ENCODE measurements at regions not wholly inside any gene's neighbourhood (a gene's known extent, or its start where the extent isn't known, plus 50 kb on each side); places are given as distances from the start of the nearest gene placed in this dataset.

DNA sequence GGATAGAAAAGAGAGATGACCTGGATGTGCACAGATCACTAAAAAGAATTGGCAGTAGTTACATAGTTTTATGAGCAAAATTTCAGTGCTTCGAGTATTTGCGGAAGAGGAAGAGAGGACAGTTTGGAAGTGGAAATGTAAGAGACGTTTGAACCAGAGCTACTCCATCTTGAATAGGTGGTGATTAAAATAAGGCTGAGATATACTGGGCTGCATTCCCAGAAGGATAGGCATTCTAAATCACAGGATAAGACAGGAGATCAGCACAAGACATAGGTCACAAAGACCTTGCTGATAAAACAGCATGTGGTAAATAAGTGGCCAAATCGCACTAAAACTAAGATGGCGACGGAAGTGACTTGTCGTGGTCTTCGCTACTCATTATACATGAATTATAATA is 453.3 kb downstream of the COL11A1 start:
- intact Hi-C loops (cut with DNase I; ENCODE audit: low total_unique reads), result no loop called here
- TF ChIP-seq, protein P1, sequence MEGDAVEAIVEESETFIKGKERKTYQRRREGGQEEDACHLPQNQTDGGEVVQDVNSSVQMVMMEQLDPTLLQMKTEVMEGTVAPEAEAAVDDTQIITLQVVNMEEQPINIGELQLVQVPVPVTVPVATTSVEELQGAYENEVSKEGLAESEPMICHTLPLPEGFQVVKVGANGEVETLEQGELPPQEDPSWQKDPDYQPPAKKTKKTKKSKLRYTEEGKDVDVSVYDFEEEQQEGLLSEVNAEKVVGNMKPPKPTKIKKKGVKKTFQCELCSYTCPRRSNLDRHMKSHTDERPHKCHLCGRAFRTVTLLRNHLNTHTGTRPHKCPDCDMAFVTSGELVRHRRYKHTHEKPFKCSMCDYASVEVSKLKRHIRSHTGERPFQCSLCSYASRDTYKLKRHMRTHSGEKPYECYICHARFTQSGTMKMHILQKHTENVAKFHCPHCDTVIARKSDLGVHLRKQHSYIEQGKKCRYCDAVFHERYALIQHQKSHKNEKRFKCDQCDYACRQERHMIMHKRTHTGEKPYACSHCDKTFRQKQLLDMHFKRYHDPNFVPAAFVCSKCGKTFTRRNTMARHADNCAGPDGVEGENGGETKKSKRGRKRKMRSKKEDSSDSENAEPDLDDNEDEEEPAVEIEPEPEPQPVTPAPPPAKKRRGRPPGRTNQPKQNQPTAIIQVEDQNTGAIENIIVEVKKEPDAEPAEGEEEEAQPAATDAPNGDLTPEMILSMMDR (IDR thresholded peaks at IDR 0.05), result no peak
- TF ChIP-seq POLR2A (IDR thresholded peaks at IDR 0.05), result no peak
- 93% methylated on average over 8 of the region's 8 CpGs for WGBS, 2 donors
- no peak for DNase-seq (ENCODE audit: low spot score in 2 of 2)
- no peak overlapping the region for H3K4me3 ChIP-seq (ENCODE audit: low read depth, poor library complexity, severe bottlenecking)

- 50 to 60% methylated on average over 1 of the region's 1 CpG for WGBS, 2 donors
- intact Hi-C loops (cut with DNase I; ENCODE audit: low total_unique reads), result no loop called here
- no peak overlapping the region for H3K4me3 ChIP-seq (ENCODE audit: low read depth, poor library complexity, severe bottlenecking)
- TF ChIP-seq, protein P1 (IDR thresholded peaks at IDR 0.05), result no peak
- no peak for TF ChIP-seq POLR2A (IDR thresholded peaks at IDR 0.05)
- no peak for DNase-seq (ENCODE audit: low spot score in 2 of 2)
Observed at GRCh38 chr1:102640872-102641271, 467.4 kb downstream of the COL11A1 start.

DNA sequence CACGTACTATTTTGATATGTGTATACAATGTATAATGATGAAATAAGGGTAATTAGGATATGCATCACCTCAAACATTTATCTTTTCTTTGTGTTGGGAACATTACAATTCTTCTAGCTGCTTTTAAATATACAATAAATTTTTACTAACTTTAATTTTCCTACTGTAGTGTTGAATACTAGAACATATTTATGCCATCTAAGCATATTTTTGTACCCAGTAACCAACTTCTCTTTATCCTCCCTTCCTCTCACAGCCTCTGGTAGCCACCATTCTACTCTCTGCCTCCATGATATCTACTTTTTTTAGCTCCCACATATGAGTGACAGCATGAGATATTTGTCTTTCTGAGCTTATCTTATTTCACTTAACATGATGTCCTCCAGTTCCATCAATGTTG is 468.0 kb downstream of the COL11A1 start:
- no peak for DNase-seq (ENCODE audit: low spot score in 2 of 2)
- H3K4me3 ChIP-seq (ENCODE audit: low read depth, poor library complexity, severe bottlenecking), result no peak overlapping the region
- intact Hi-C loops (cut with DNase I; ENCODE audit: low total_unique reads), result no loop called here
- TF ChIP-seq POLR2A (IDR thresholded peaks at IDR 0.05), result no peak
- TF ChIP-seq, protein P1 (IDR thresholded peaks at IDR 0.05), result no peak
- WGBS, 2 donors, result 89 to 93% methylated on average over 1 of the region's 1 CpG

DNA sequence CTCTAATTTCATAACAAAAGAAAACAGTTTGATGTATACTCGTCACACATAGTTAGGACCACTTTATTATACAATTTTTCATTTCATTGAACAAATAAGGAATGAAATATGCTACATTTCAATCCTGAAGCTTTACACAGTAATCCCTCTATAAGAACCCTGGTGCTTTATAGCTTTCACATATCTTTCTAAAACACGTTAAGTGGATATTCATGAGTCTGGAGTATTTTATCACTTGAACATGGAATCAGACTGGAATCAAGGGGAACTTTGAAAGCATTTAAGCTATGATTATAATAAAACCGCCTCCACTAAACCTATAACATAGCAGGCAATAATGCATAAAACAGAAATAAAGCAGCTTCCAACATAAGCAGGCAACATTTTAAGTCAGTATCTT is 476.6 kb downstream of the COL11A1 start:
- WGBS, 2 donors, result 63 to 73% methylated on average over 3 of the region's 3 CpGs

GRCh38 chr1:102630041-102630440 is 478.3 kb downstream of the COL11A1 start:
- intact Hi-C loops (cut with DNase I; ENCODE audit: low total_unique reads), result no loop called here
- 72 to 83% methylated on average over 1 of the region's 1 CpG for WGBS, 2 donors

More for the DNA sequence above, 476.6 kb downstream of the COL11A1 start:
- TF ChIP-seq POLR2A (IDR thresholded peaks at IDR 0.05), result no peak
- TF ChIP-seq, protein P1 (IDR thresholded peaks at IDR 0.05), result no peak
- DNase-seq (ENCODE audit: low spot score in 2 of 2), result no peak
- intact Hi-C loops (cut with DNase I; ENCODE audit: low total_unique reads), result no loop called here
- H3K4me3 ChIP-seq (ENCODE audit: low read depth, poor library complexity, severe bottlenecking), result no peak overlapping the region

More at GRCh38 chr1:102630041-102630440, 478.3 kb downstream of the COL11A1 start:
- TF ChIP-seq POLR2A (IDR thresholded peaks at IDR 0.05), result no peak
- TF ChIP-seq, protein P1 (IDR thresholded peaks at IDR 0.05), result no peak
- DNase-seq (ENCODE audit: low spot score in 2 of 2), result no peak
- H3K4me3 ChIP-seq (ENCODE audit: low read depth, poor library complexity, severe bottlenecking), result no peak overlapping the region
